Kidney epithelial cell (primary cell): ENCODE measurements at regions not wholly inside any gene's neighbourhood (a gene's known extent, or its start where the extent isn't known, plus 50 kb on each side); places are given as distances from the start of the nearest gene placed in this dataset.

Experiments used
- DNase-seq: peaks from one replicate; pipeline ENCODE4 v3.0.0-alpha.2; 2010; ENCODE audit warnings: low read depth
- H3K27me3 ChIP-seq: 2 replicates; pipeline ENCODE4 v1.6.0; 2011; ENCODE audit warnings: low read length; ENCODE audit not compliant: control insufficient read depth, insufficient read depth
- H3K36me3 ChIP-seq: 2 replicates; pipeline ENCODE4 v1.5.1; 2011; ENCODE audit warnings: low read length; ENCODE audit not compliant: control insufficient read depth, insufficient read depth
- H3K4me3 ChIP-seq: 2 replicates; pipeline ENCODE4 v1.5.1; 2011; ENCODE audit warnings: low read depth, mild to moderate bottlenecking, control low read depth, low read length
- TF ChIP-seq, protein P1 (sequence below): IDR thresholded peaks from 2 replicates; pipeline ENCODE4 v1.5.1; 2011; ENCODE audit warnings: mild to moderate bottlenecking, moderate library complexity, low read length, control low read depth, inconsistent platforms; ENCODE audit not compliant: insufficient read depth, poor library complexity, severe bottlenecking

DNA sequence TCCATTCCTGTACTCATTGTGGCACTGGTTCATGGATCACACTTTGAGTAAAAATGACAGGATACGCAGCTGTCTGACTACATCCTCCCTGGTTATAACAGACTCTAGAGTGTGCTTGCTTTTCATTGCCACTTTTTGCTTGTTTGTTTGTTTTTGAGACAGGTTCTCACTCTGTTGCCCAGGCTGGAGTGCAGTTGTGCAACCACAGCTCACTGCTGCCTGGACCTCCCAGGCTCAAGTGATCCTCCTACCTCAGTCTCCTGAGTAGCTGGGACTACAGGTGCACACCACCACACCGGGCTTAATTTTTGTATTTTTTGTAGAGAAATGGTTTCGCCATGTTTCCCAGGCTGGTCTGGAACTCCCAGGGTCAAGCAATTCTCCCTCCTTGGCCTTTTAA lies 89.3 kb upstream of the ROBO2 start:
- Histone ChIP-seq H3K4me3 (no peak overlapping the region), H3K27me3 (no peaks in the 10 kb centered on the region), H3K36me3 (no peaks in the 10 kb centered on the region)
- TF ChIP-seq, protein P1, sequence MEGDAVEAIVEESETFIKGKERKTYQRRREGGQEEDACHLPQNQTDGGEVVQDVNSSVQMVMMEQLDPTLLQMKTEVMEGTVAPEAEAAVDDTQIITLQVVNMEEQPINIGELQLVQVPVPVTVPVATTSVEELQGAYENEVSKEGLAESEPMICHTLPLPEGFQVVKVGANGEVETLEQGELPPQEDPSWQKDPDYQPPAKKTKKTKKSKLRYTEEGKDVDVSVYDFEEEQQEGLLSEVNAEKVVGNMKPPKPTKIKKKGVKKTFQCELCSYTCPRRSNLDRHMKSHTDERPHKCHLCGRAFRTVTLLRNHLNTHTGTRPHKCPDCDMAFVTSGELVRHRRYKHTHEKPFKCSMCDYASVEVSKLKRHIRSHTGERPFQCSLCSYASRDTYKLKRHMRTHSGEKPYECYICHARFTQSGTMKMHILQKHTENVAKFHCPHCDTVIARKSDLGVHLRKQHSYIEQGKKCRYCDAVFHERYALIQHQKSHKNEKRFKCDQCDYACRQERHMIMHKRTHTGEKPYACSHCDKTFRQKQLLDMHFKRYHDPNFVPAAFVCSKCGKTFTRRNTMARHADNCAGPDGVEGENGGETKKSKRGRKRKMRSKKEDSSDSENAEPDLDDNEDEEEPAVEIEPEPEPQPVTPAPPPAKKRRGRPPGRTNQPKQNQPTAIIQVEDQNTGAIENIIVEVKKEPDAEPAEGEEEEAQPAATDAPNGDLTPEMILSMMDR, result no peak
- no peak for DNase-seq

DNA sequence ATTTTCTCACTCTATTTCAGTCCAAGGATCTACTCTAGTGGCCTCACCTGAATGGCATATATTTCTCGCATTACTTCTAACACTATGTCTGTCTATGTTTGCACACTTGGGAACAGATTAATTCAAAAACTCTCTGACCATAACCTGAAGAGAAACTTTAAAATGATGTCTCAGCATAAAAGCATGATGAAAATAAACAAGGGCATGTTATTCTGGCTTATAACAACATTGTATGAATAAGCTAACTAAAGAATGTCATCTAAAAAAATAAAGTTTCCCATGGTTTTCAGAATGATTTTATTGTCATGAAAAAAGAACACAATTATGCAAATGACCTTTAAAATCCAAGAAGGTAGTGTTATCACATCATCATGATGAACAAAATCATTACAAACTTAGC lies 85.5 kb upstream of the ROBO2 start:
- Histone ChIP-seq H3K27me3 (no peaks in the 10 kb centered on the region), H3K36me3 (no peaks in the 10 kb centered on the region), H3K4me3 (no peak overlapping the region)
- no peak for DNase-seq
- TF ChIP-seq, protein P1, result no peak

GRCh38 chr3:76958274-76958673 lies 81.6 kb upstream of the ROBO2 start:
- Histone ChIP-seq H3K27me3 (no peaks in the 10 kb centered on the region), H3K4me3 (no peak overlapping the region), H3K36me3 (no peaks in the 10 kb centered on the region)
- TF ChIP-seq, protein P1, result no peak
- no peak for DNase-seq

- no peak for DNase-seq
- TF ChIP-seq, protein P1, result no peak
- Histone ChIP-seq H3K27me3 (no peaks in the 10 kb centered on the region), H3K36me3 (no peaks in the 10 kb centered on the region), H3K4me3 (no peak overlapping the region)
Observed at GRCh38 chr3:76958861-76959260, 81.0 kb upstream of the ROBO2 start.

- Histone ChIP-seq H3K27me3 (no peaks in the 10 kb centered on the region), H3K4me3 (no peak overlapping the region), H3K36me3 (no peaks in the 10 kb centered on the region)
- no peak for DNase-seq
- TF ChIP-seq, protein P1, result no peak
Observed at GRCh38 chr3:76961284-76961683, 78.6 kb upstream of the ROBO2 start.

GRCh38 chr3:76965122-76965725 lies 74.7 kb upstream of the ROBO2 start:
- Histone ChIP-seq H3K4me3 (no peak overlapping the region), H3K27me3 (no peaks in the 10 kb centered on the region), H3K36me3 (no peaks in the 10 kb centered on the region)
- TF ChIP-seq, protein P1, result no peak
- no peak for DNase-seq
